Tibial nerve (tissue), 4 donors: ENCODE measurements at regions not wholly inside any gene's neighbourhood (a gene's known extent, or its start where the extent isn't known, plus 50 kb on each side); places are given as distances from the start of the nearest gene placed in this dataset.

Experiments used
- EP300 ChIP-seq, 2 donors: sonication (generic); formaldehyde crosslinking; IDR thresholded peaks; one replicate each; pipeline ENCODE4 v1.6.1; 2017; ENCODE audit warnings: antibody characterized with exemption in 2 of 2, mild to moderate bottlenecking in 1 of 2
- POLR2A ChIP-seq, 2 donors: fragments of 450-650 bp; IDR thresholded peaks; one replicate each; pipeline ENCODE4 v1.6.1; 2017; ENCODE audit warnings: antibody characterized with exemption in 2 of 2, mild to moderate bottlenecking in 2 of 2, moderate library complexity in 2 of 2
- TF ChIP-seq, protein P1 (sequence below), 5 experiments: fragments of 200-600 bp in 3 of 5; fragments of 450-650 bp in 2 of 5; sonication (generic) in 3 of 5; IDR thresholded peaks; one replicate each; pipeline ENCODE4 v1.5.1; 2016 to 2019; ENCODE audit warnings: antibody characterized with exemption in 5 of 5, mild to moderate bottlenecking in 3 of 5, moderate library complexity in 2 of 5

DNA sequence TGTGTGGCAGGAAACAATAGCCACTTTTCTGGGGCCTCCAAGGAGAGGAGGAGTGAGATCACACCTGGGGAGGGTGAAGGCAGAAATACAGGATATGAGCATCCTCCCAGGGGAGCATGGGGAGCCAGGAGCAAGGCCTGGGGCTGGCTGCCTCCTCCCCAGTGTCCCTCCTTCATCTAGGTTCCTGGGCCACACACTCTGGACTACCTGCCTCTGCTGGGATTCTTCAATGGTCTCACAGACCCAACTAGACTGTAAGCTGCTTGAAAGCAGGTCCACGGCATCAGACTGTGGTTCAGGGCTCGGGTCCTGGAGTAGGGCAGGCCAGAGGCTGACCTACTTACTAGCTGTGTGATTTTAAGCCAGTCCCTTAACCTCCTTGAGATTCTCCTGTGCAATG is 94.0 kb downstream of the MCFD2 start:
- TF ChIP-seq, protein P1, sequence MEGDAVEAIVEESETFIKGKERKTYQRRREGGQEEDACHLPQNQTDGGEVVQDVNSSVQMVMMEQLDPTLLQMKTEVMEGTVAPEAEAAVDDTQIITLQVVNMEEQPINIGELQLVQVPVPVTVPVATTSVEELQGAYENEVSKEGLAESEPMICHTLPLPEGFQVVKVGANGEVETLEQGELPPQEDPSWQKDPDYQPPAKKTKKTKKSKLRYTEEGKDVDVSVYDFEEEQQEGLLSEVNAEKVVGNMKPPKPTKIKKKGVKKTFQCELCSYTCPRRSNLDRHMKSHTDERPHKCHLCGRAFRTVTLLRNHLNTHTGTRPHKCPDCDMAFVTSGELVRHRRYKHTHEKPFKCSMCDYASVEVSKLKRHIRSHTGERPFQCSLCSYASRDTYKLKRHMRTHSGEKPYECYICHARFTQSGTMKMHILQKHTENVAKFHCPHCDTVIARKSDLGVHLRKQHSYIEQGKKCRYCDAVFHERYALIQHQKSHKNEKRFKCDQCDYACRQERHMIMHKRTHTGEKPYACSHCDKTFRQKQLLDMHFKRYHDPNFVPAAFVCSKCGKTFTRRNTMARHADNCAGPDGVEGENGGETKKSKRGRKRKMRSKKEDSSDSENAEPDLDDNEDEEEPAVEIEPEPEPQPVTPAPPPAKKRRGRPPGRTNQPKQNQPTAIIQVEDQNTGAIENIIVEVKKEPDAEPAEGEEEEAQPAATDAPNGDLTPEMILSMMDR (IDR thresholded peaks at IDR 0.05) = no peak
- TF ChIP-seq POLR2A (IDR thresholded peaks at IDR 0.05) (no peak), EP300 (IDR thresholded peaks at IDR 0.05) (no peak)
